NCI-H69 (cell line): ENCODE measurements at regions not wholly inside any gene's neighbourhood (a gene's known extent, or its start where the extent isn't known, plus 50 kb on each side); places are given as distances from the start of the nearest gene placed in this dataset.

Experiments used
- DNase-seq: peaks from one replicate; lab custom pipeline; 2025; lab: John Stamatoyannopoulos, UW

DNA sequence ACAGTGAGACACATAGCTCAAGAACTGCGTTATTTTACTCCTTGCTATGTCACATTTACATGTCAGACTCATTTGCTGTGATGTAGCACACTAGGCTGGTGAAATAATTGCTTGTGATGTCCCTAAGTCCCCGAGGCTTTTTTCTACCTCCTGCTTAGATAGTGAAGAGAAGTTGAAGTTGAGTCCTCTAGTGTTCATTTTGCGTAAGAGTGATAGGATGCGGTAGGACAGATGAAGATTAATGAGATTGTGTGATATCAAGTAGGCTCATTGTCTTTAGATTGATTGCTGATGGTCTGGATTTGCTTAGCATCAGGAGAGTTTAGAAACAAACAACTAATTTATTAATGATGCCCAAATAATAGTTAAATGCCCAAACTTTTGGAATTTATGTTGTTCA lies 173.6 kb upstream of the NUDT6 start:
- peak; percentile 40 for DNase-seq

DNA sequence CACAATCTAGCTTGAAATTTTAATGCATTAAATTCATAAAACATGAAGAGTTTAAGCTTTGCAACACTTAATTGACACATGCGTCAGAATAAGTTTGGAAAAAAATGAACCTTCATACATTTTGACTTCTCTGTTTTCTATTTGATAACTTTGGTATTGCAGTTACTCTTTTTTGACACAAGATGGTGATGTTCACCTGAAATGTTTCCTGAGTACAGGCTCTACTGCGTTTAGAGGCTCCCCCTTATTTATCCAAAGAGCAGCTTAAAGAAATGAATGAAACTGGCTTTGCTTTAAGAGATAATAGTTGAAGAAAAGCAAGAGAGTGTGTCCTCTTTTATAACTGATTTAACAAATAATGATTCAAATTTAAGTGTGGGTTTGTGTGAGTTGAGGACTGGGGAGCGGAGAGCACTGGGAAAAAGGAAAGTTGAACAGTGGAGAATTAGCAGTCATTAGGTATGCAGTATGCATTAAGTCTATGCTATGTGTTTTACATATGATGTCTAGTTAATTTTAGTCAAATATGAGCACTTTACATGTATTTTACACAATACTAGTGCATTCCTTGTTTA lies 180.6 kb upstream of the NUDT6 start:
- peak; percentile 46 for DNase-seq

DNA sequence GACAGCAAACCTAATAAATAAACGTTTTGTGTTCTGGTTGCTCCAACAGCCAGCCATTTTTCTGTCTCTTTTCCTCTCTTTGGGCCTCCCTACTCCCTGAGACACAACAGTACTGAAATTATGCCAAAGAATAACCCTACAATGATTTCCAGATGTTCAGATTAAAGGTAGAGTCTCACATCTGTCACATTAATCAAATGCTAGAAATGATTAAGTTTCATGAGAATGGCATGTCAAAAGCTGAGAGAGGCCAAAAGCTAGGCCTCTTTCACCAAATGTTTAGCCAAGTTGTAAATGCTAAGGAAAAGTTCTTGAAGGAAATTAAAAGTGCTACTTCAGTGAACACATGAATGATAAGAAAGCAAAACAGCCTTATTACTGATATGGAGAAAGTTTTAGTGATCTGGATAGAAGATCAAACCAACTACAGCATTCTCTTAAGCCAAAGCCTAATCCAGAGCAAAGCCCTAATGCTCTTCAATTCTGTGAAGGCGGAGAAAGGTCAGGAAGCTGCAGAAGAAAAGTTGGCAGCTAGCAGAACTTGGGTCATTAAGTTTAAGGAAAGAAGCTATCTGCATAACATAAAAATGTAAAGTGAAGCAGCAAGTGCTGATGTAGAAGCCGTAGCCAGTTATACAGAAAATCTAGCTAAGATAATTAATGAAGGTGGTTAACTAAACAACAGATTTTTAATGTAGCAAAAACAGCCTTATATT lies 182.1 kb upstream of the NUDT6 start:
- no peak for DNase-seq

DNA sequence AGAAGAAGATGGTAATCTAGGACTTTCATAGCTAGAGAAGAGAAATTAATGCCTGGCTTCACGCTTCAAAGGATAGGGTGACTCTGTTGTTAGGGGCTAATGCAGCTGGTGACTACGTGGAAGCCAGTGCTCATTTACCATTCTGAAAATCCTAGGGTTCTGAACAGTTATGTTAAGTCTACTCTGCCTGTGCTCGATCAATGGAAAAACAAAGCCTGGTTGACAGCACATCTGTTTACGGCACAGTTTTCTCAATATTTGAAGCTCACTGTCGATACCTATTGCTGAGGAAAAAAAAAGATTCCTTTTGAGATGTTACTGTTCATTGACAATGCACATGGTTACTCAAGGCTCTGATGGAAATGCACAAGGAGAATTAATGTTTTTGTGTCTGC lies 182.6 kb upstream of the NUDT6 start:
- no peak for DNase-seq

DNA sequence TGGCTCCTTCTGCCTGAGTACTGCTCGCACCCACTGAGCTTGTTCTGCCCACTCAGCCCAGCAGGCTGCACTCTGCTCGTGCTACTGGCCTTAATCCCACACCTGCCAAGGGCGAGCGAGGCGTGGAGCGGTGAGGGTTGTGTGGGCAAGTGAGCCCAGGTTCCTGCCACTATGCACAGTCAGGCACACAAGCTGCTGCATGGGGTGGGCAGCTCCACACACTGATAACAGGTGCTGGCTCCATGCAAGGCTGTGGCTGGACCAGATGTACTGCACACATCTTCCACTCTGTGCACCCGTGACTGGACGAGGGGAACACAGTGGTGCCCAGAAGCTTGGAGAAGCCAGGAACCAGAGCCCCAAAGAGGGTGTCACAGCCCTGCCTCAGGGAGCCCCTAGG lies 184.3 kb upstream of the NUDT6 start:
- DNase-seq = no peak

DNA sequence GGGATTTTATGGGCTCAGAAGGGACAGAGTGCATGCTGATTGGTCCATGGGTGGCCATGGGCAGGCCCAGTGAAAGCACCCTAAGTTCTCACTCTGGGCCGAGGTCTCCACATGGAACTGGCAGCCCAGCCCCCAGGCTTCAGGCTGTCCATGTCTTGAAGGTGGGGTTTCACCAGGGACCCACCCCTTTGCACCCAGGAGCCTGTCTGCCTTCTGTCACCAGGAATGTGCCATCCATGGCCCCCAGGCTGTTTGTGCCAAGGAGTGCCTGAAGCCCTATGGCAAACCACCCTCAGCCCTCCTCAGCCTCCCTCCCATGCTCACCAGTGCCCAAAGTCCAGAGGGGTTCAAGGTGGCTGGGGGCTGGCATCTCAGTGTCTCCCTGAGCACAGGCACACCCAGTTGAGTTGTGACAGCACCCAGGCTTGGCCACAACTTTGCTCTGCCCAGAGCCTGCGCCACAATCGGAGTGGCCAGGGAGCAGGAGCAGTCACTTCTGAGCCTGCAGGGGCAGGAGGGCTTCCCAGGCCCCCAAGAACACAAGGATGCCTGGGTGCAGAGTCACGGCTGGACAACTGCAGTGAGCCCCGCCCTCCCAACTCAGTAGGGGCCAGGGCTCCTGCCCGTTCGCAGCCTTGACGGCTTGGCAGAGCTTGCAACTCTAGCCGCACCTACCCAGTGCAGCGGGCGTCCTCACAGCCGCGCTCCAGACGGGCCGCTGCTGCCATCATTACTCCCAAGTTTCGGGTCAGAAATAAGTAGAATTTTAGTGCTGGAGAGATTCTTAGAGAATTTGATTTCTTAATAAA lies 185.3 kb upstream of the NUDT6 start:
- DNase-seq = no peak

DNA sequence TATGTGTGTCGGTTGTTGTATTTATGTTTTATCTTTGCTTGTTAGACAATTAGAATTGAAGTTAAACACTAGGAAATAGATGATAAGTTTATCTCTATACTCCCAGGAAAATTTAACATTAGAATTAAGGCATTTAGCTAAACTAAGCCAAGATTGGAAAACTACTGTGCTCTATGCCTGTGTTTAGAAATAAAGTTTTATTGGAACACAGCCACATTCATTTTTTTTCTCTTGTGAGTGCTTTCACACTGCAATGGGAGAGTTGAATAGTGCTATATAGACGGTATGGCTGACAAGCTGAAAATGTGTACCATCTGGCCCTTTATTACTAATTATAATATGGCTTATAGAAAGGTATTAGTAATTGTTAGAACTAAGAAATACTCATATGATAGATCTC lies 186.7 kb upstream of the NUDT6 start:
- DNase-seq = no peak

DNA sequence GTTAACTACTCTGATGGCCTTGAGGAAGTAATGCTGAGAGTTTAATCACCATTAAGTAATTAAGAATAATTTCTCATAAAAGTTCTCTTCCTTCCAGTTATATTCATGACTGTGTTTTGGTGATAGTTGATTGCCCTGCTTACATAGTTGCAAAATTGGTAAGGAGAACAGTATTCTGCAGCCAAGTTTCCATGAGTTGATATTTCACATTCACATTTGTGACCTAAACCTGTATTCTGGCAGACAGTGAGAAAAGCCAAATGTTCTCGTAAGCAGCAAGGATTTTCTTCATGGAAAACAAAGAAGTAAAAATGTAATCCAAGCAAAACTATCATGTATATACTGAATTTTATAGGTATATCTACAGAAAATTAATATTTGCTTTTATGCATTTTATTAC lies 187.8 kb upstream of the NUDT6 start:
- no peak for DNase-seq

DNA sequence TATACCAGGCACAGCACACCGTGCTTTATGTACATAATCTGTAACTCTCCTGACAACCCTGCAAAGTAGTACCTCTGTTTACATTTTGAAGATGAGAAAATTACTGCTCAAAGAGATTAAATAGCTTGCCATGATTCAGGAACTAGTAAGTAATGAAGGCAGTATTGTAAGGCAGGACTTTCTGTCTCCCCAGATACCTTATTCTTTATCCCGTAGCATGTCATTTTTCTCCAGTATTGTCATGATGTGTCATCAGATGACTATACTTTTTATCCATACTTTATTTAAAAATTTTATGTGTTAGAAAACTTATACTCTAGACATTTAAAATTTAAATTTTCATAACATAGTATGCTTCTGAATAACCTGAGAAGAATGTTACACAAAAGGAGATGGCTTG lies 188.3 kb upstream of the NUDT6 start:
- peak; percentile 30 for DNase-seq

DNA sequence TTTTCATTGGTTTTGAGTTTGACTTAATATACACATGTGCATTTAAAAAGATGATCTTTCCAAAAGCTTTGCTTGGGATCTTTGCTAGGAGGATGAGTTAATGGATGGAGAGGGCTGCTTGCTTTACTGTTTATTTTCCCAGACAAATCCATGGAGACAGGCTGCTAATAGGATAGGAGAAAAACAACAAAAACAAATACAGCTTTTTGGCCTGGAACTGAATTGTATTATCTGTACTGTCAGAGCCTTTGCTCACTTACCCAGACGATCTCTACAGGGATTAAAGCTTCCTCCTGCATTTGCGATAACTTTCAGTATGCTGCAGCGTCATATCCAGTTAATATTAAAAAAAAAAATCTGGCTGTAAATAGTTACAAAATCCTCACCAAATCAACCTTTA lies 190.8 kb upstream of the NUDT6 start:
- DNase-seq = no peak

DNA sequence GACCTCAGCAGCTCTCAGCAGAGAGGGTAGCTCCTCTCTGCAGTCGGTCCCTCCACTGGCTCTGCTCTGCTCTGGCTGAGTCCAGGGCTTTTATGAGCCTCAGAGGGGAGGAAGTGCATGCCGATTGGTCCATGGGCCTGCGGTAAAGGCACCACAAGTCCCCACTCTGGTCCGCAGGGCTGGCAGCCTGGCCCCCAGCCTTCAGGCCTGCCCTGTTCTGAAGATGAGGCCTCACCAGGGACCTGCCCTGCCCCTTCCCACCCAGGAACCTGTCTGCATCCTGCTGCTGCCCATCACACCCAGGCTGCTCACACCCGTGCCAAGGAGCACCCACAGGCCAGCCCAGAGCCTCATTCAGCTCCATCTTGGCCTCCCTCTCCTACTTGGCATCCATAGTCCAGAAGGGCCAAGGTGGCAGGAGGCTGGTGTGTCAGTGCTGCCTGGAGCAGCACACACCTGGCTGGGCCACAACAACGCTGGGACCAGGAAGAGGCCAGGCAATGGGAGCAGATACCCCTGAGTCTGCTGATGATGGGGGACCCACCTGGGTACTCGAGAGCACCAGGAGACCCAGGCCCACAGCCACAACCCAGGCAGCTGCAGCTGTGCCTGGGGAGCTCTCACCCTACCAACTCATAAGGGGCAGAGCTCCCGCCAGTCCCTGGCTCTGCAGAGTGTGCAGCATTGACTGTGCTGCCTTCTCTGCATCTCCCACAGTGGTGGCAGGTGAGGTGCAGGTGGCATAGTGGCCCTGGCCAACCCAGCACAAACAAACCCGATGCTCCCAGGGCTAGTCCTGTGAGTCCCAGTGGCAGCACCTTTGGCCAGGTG lies 191.9 kb upstream of the NUDT6 start:
- DNase-seq = no peak

DNA sequence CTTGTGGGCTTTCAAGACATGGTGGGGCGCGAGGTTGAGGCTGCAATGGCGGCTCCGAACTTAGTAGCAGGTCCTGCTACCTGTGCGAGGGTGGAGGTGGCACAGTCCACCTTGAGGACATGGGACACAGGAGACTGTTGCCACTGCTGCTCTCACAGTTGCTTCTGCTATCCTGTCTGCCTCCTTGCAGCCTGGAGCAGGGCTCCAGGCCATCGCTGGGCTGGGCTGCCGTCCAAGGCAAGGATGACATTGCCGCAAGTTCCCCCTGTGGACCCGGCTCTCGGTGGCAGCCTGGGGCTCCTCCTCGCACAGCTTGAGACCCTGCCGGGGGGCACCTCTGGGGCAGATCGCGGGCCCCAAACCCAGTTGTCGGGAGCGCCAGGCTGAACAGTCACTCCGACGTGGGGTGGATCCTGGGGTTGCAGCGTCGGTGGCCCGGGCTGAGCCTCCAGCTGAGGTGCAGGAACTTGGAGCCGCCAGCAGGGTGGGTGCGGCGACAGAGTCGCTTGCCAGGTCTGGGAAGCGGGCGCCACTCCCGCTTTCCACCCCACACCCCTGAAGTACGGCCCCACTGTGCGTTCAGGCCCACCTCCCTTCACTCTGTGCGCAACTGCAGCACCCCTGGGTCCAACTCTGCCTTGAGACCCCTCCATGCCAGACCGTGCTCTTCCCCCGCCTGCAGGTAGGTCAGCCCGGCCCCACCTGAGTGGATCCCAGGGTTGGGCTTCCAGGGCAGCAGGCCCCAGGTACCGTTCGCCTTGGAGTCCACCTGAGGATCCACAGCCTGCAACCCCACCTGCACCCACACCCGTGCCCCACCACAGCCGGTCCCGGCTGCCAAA lies 192.7 kb upstream of the NUDT6 start:
- DNase-seq = no peak

DNA sequence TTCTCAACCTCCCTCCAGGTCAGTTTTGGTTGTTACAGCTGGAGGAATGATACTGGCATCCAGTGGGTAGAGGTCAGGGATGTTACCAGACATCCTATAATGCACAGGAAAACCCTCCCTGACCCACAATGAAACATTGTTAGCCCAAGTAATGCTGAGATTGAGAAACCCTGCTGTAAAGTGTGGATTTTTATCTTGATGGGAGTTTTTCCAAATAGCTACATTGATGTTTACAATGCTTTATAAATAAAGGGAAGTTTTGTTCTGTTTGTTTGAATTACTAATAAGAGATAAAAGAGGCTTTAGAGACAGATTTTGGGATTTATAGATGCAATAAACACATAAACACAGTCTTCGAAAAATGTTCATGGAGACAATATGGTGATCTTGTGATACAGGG lies 194.0 kb upstream of the NUDT6 start:
- no peak for DNase-seq

DNA sequence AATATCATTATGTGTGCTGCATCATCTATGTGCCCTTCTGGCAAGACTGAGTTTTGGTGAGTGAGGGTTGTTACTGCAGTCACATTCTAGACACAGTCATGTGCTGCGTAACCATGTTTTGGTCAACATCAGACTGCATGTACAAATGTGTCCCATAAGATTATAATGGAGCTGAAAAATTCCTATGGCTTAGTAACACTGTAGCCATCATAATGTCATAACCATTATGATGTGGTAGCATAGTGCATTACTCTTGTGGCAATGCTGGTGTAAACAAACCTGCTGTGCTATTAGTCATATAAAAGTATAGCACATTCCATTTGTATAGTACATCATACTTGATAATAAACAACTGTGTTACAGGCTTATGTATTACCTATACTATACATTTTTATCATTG lies 198.1 kb upstream of the NUDT6 start:
- DNase-seq = no peak

DNA sequence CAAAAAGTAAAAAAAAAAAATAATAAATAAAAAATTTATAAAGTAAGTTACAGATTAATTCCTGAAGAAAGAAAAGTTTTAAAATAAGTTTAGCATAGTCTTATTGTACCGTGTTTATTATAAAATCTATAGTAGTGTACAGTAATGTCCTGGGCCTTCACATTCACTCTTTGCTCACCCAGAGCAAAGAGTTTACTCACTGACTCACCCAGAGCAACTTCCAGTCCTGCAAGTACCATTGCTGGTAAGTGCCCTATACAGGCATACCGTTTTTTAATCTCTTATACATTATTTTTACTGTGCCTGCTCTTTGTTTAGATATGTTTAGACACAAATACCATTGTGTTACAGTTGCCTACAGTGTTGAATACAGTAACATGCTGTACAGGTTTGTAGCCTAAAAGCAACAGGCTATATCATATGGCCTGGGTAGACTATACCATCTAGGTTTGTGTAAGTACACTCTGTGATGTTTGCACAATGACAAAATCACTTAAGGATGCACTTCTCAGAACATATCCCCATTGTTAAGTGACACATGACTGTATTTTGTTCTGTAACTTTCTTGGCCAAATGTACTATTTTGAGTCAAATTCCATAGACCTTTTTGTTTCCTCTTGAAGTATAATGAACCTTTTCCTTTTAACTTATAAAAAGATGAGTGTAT lies 199.0 kb upstream of the NUDT6 start:
- no peak for DNase-seq

DNA sequence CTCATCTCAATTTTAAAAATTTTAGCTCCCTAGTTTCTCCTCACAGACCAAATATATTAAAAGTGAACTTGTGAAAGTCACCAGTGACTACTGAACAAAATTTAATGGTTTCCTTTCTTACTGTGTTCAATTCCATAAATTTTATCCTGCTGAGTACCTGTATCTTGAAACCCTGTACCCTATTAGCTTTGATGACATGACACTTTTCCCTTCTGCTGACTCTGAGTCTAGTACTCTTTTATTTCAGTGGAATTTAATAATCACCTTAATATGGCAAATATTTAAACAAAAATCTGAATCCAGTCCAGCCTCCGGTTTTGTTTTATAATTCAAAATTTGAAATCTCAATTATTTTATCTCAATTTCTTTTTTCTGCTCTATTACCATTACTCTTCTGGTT lies 203.1 kb upstream of the NUDT6 start:
- DNase-seq = no peak

DNA sequence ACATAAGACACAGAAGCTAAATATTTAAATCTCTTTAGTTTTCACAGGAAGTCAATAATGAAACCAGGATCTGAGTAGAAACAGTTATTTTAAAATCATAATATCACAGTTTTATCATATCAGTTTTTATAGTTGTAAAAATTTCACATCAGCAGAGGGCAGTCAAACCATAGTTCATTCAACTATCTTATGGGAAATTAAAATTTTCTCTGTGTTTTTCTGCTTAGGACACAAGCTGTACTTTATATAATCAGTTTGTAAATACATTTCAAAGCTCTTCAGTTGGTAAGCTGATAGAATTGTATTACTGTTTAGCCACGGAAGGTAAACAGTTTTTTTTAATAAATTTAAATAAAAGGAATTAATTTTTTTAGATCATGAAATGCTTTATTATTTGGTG lies 204.8 kb upstream of the NUDT6 start:
- DNase-seq = peak; percentile 3

DNA sequence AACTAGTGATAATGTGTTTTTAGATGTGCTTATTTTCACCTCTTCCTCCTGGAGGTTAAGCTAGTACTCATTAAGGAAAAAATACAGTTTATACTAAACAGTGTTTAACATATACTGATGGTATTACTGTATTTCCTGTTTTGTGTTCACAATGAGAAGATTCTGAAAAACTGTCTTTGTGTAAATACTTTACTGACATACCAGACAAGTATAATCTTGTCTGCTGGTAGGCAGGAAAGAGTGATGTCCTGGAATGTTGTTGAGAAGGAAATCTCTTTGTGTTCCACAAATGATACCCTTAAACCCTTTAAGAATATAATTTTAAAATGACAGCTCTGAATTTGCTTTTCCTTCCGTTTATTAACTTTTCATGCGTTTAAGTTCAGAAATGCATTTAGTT lies 205.5 kb upstream of the NUDT6 start:
- DNase-seq = no peak

DNA sequence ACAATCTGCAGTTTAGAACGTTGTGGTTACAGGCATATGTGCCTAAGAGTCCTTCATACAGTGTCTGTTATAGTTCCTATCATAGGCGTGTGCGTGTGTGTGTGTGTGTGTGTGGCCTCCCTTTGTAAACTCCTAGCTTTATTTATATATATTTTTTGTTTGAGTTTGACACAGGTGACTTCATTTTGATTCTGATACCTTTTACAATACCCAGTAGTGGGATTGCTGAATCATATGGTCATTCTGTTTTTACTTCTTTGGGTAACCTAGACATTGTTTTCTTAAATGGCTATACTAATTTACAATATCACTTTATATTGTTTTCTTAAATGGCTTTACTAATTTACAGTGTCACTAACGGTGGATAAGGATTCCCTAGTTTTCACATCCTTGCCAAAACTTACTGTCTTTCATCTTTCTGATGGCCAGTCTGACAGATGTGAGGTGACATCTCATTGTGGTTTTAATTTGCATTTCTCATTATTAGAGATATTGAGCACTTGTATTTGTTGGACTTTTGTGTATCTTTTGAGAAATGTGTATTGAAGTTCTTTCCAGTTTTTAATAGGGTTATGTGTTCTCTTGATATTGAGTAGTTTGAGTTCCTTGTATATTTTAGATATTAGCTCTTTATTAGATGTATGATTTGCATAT lies 211.1 kb upstream of the NUDT6 start:
- DNase-seq = no peak

DNA sequence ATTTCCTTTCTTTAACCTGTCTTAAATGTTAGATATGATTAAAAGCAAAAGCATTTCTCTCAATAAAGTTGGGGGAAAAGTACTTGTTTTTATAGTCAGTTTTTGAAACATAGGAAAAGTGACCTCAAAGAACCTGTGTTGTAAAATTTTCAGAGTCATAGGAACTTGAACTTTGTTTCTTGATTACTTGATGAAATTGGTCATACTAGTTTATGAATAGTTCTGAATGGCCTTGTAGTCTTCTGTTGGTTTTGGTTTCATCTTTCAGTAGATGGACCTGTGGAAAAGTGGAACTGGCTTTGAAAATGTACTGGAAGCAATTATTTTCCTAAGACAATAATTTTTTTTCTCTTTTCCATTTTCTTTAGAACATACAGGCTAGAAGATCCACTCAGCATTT lies 222.2 kb upstream of the NUDT6 start:
- DNase-seq = no peak

DNA sequence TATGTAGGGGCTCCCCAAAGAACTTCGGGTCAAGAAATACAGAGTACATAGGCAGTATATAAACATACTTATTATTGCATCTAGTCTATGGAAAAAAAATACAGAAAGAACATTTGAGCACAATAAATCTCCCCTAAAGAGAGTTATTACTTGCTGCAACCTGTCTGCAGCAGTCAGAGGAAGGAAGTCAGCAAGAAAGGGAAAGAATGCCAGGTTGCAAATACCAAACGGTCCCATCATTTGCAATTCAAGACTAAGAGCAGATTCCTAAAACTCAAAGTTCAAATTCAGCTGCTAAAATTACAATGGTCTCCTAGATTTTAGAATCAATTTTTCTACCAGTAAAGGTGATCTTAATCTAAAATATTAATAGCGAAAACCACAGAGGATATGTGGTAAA lies 236.2 kb upstream of the NUDT6 start:
- DNase-seq = no peak
